ENCODE measurements at regions not wholly inside any gene's neighbourhood (a gene's known extent, or its start where the extent isn't known, plus 50 kb on each side); places are given as distances from the start of the nearest gene placed in this dataset.

GRCh38 chr10:106312087-106312486 is 852.4 kb downstream of the SORCS1 start:
- Histone ChIP-seq H3K4me1 (ENCODE audit: control insufficient read depth in 2 of 2, insufficient read depth in 2 of 2, low read length in 2 of 2) (no peaks in the 10 kb centered on the region), H3K27me3 (replicated peaks in 1 of 4; ENCODE audit: control extremely low read depth in 1 of 4, control insufficient read depth in 3 of 4, insufficient read depth in 4 of 4, low read length in 3 of 4) (no peaks in the 10 kb centered on the region), H3K36me3 (replicated peaks in 1 of 2; ENCODE audit: control extremely low read depth in 1 of 2, control insufficient read depth in 1 of 2, extremely low read depth in 1 of 2, insufficient read depth in 2 of 2, low read length in 1 of 2) (no peaks in the 10 kb centered on the region), H4K20me1 (ENCODE audit: control insufficient read depth, insufficient read depth, low read length, poor library complexity, severe bottlenecking) (no peaks in the 10 kb centered on the region), H3K79me2 (ENCODE audit: control insufficient read depth, insufficient read depth, low read length) (no peaks in the 10 kb centered on the region), H3K9ac (ENCODE audit: low read length) (no peak overlapping the region), H3K4me3 (ENCODE audit: control extremely low read depth in 1 of 5, extremely low read depth in 1 of 5, insufficient read depth in 1 of 5, low read depth in 2 of 5, low read length in 4 of 5) (no peak overlapping the region), H3K4me2 (replicated peaks; ENCODE audit: low read depth, low read length, poor library complexity, severe bottlenecking) (no peak overlapping the region), H2AFZ (ENCODE audit: insufficient read depth, low read depth, low read length, poor library complexity, severe bottlenecking) (no peak overlapping the region), H3K27ac (ENCODE audit: low read length in 2 of 2) (no peak overlapping the region), H3K9me3 (ENCODE audit: control extremely low read depth in 1 of 3, control insufficient read depth in 2 of 3, insufficient read depth in 1 of 3, low read length in 2 of 3) (no peaks in the 10 kb centered on the region)
- intact Hi-C loops (cut with micrococcal nuclease) = no loop called here
- H3K4me3 Mint-ChIP-seq = no peak overlapping the region
- TF ChIP-seq, protein P1, sequence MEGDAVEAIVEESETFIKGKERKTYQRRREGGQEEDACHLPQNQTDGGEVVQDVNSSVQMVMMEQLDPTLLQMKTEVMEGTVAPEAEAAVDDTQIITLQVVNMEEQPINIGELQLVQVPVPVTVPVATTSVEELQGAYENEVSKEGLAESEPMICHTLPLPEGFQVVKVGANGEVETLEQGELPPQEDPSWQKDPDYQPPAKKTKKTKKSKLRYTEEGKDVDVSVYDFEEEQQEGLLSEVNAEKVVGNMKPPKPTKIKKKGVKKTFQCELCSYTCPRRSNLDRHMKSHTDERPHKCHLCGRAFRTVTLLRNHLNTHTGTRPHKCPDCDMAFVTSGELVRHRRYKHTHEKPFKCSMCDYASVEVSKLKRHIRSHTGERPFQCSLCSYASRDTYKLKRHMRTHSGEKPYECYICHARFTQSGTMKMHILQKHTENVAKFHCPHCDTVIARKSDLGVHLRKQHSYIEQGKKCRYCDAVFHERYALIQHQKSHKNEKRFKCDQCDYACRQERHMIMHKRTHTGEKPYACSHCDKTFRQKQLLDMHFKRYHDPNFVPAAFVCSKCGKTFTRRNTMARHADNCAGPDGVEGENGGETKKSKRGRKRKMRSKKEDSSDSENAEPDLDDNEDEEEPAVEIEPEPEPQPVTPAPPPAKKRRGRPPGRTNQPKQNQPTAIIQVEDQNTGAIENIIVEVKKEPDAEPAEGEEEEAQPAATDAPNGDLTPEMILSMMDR (IDR thresholded peaks at IDR 0.05) = no peak
- TF ChIP-seq EZH2 (IDR thresholded peaks at IDR 0.05; ENCODE audit: borderline replicate concordance, insufficient read depth, low read depth, low read length, poor library complexity, severe bottlenecking) = no peak
- H3K4me1 Mint-ChIP-seq = no peaks in the 10 kb centered on the region
- DNase-seq = no peak
- H3K27me3 Mint-ChIP-seq = no peaks in the 10 kb centered on the region
- CTCF ChIA-PET = no interaction called here
- H3K27ac Mint-ChIP-seq = no peak overlapping the region
- WGBS (ENCODE audit: insufficient coverage) = 30% methylated on average over 1 of the region's 1 CpG
- POLR2A ChIA-PET = no interaction called here
- no peak for ATAC-seq (ENCODE audit: low read depth)
- H3K9me3 Mint-ChIP-seq (ENCODE audit: insufficient read depth) = no peaks in the 10 kb centered on the region

- no peak for ATAC-seq (ENCODE audit: low read depth)
- no peaks in the 10 kb centered on the region for H4K20me1 ChIP-seq (ENCODE audit: control insufficient read depth, insufficient read depth, low read length, poor library complexity, severe bottlenecking)
- Mint-ChIP-seq H3K4me3 (no peak overlapping the region), H3K27ac (no peak overlapping the region), H3K4me1 (no peaks in the 10 kb centered on the region), H3K27me3 (no peaks in the 10 kb centered on the region), H3K9me3 (ENCODE audit: insufficient read depth) (peaks cover 3% of the 10 kb centered on the region)
- no peaks in the 10 kb centered on the region for H3K4me1 ChIP-seq (ENCODE audit: control insufficient read depth in 2 of 2, insufficient read depth in 2 of 2, low read length in 2 of 2)
- H3K36me3 ChIP-seq (replicated peaks in 1 of 2; ENCODE audit: control extremely low read depth in 1 of 2, control insufficient read depth in 1 of 2, extremely low read depth in 1 of 2, insufficient read depth in 2 of 2, low read length in 1 of 2) = no peaks in the 10 kb centered on the region
- no peak for TF ChIP-seq EZH2 (IDR thresholded peaks at IDR 0.05; ENCODE audit: borderline replicate concordance, insufficient read depth, low read depth, low read length, poor library complexity, severe bottlenecking)
- TF ChIP-seq, protein P1 (IDR thresholded peaks at IDR 0.05) = no peak
- no peak overlapping the region for H3K27ac ChIP-seq (ENCODE audit: low read length in 2 of 2)
- H3K4me2 ChIP-seq (replicated peaks; ENCODE audit: low read depth, low read length, poor library complexity, severe bottlenecking) = no peak overlapping the region
- no peak overlapping the region for H3K4me3 ChIP-seq (ENCODE audit: control extremely low read depth in 1 of 5, extremely low read depth in 1 of 5, insufficient read depth in 1 of 5, low read depth in 2 of 5, low read length in 4 of 5)
- intact Hi-C loops (cut with micrococcal nuclease) = no loop called here
- H3K9ac ChIP-seq (ENCODE audit: low read length) = no peak overlapping the region
- 80% methylated on average over 1 of the region's 4 CpGs for WGBS (ENCODE audit: insufficient coverage)
- no peaks in the 10 kb centered on the region for H3K79me2 ChIP-seq (ENCODE audit: control insufficient read depth, insufficient read depth, low read length)
- H2AFZ ChIP-seq (ENCODE audit: insufficient read depth, low read depth, low read length, poor library complexity, severe bottlenecking) = no peak overlapping the region
- no peaks in the 10 kb centered on the region for H3K27me3 ChIP-seq (replicated peaks in 1 of 4; ENCODE audit: control extremely low read depth in 1 of 4, control insufficient read depth in 3 of 4, insufficient read depth in 4 of 4, low read length in 3 of 4)
- no peak for DNase-seq
- ChIA-PET POLR2A (no interaction called here), CTCF (no interaction called here)
- H3K9me3 ChIP-seq (ENCODE audit: control extremely low read depth in 1 of 3, control insufficient read depth in 2 of 3, insufficient read depth in 1 of 3, low read length in 2 of 3) = no peaks in the 10 kb centered on the region
Observed at GRCh38 chr10:106311590-106311989, 852.9 kb downstream of the SORCS1 start.

Measured in B cell (primary cell).